CD8-positive, alpha-beta memory T cell (primary cell): ENCODE measurements at regions not wholly inside any gene's neighbourhood (a gene's known extent, or its start where the extent isn't known, plus 50 kb on each side); places are given as distances from the start of the nearest gene placed in this dataset.
A peak's percentile ranks its signal among the peaks of the same experiment; 100 is the strongest.

Experiments used
- CTCF ChIA-PET: fragments of 350-600 bp; sonication (Branson Sonifier 250); formaldehyde crosslinking; loops from one replicate; lab custom pipeline; 2021; ENCODE audit warnings: antibody characterized with exemption; lab: Charles Lee
- POLR2A ChIA-PET: fragments of 350-600 bp; sonication (Branson Sonifier 250); formaldehyde crosslinking; loops from one replicate; lab custom pipeline; 2021; ENCODE audit warnings: antibody characterized with exemption; lab: Charles Lee
- DNase-seq, 5 donors: peaks; one replicate each; pipeline versions ENCODE4 v3.0.0 to v3.0.0-alpha.2; 2020 to 2022; ENCODE audit warnings: mixed read lengths in 1 of 5
- H3K27ac ChIP-seq: one replicate; pipeline ENCODE4 v1.7.0; 2013; ENCODE audit warnings: low read depth, mild to moderate bottlenecking, low read length, moderate library complexity
- H3K27me3 ChIP-seq: 2 replicates; pipeline ENCODE4 v1.7.0; 2013; ENCODE audit warnings: low read length, mild to moderate bottlenecking; ENCODE audit not compliant: insufficient read depth, poor library complexity, severe bottlenecking
- H3K36me3 ChIP-seq: 2 replicates; pipeline ENCODE4 v1.7.0; 2013; ENCODE audit warnings: mild to moderate bottlenecking, low read length, moderate library complexity; ENCODE audit not compliant: insufficient read depth
- H3K4me1 ChIP-seq: 2 replicates; pipeline ENCODE4 v1.7.0; 2013; ENCODE audit warnings: mild to moderate bottlenecking, low read length, moderate library complexity; ENCODE audit not compliant: insufficient read depth
- H3K4me3 ChIP-seq: 2 replicates; pipeline ENCODE4 v1.7.0; 2013; ENCODE audit warnings: mild to moderate bottlenecking, low read length
- H3K9me3 ChIP-seq: 2 replicates; pipeline ENCODE4 v1.7.0; 2013; ENCODE audit warnings: mild to moderate bottlenecking, low read length
- H3K27ac Mint-ChIP-seq, 8 donors: one replicate each; pipeline ENCODE4 v1.8.0; 2020 to 2021; ENCODE audit warnings: mixed read lengths in 8 of 8, mild to moderate bottlenecking in 6 of 8, inconsistent platforms in 3 of 8, moderate library complexity in 3 of 8
- H3K27me3 Mint-ChIP-seq, 2 donors: one replicate each; pipeline ENCODE4 v1.8.0; 2020 to 2021; ENCODE audit warnings: mixed read lengths in 2 of 2, mild to moderate bottlenecking in 1 of 2, moderate library complexity in 1 of 2
- H3K36me3 Mint-ChIP-seq, 3 donors: one replicate each; pipeline ENCODE4 v1.8.0; 2020 to 2021; ENCODE audit warnings: mixed read lengths in 3 of 3, inconsistent platforms in 1 of 3, mild to moderate bottlenecking in 1 of 3
- H3K4me1 Mint-ChIP-seq, 3 donors: one replicate each; pipeline ENCODE4 v1.8.0; 2020 to 2021; ENCODE audit warnings: mixed read lengths in 3 of 3, inconsistent platforms in 1 of 3, mild to moderate bottlenecking in 1 of 3
- H3K4me3 Mint-ChIP-seq, 7 donors: one replicate each; pipeline ENCODE4 v1.8.0; 2020 to 2021; ENCODE audit warnings: mixed read lengths in 7 of 7, mild to moderate bottlenecking in 6 of 7, moderate library complexity in 4 of 7, inconsistent platforms in 2 of 7
- H3K9me3 Mint-ChIP-seq, 5 donors: one replicate each; pipeline ENCODE4 v1.8.0; 2020 to 2022; ENCODE audit warnings: mixed read lengths in 5 of 5, mild to moderate bottlenecking in 3 of 5, moderate library complexity in 2 of 5, inconsistent platforms in 1 of 5

- Mint-ChIP-seq H3K36me3 (no peaks in the 10 kb centered on the region), H3K27ac (peak overlapping the region in 2 of 8 donors; percentile 8 to 20), H3K27me3 (peaks cover 0 to 1% of the 10 kb centered on the region in 2 donors), H3K9me3 (no peaks in the 10 kb centered on the region), H3K4me3 (peak overlapping the region; percentile 18 to 84 (median 80)), H3K4me1 (peaks cover 25 to 35% (median 32%) of the 10 kb centered on the region in 3 donors)
- ChIA-PET POLR2A (interaction anchor here (1.3 to 1.6 kb wide), 3 partner anchors 72 to 248 kb away, joined by 3 to 6 read pairs (median 4); no protein-coding TSS in a partner anchor), CTCF (interaction anchor here (0.7 to 6.5 kb wide), 34 partner anchors 9 to 356 kb away, joined by 3 to 118 read pairs (median 4); no protein-coding TSS in a partner anchor)
- Histone ChIP-seq H3K9me3 (no peaks in the 10 kb centered on the region), H3K4me1 (peaks cover 9% of the 10 kb centered on the region), H3K36me3 (no peaks in the 10 kb centered on the region), H3K27ac (no peak overlapping the region), H3K4me3 (no peak overlapping the region), H3K27me3 (no peaks in the 10 kb centered on the region)
- DNase-seq = peak; percentile 40 to 78 (median 46)
These were observed 122.6 kb upstream of the IFNGR1 start for GRCh38 chr6:137341681-137342195.

- Histone ChIP-seq H3K4me1 (peaks cover 9% of the 10 kb centered on the region), H3K27me3 (no peaks in the 10 kb centered on the region), H3K36me3 (no peaks in the 10 kb centered on the region), H3K4me3 (no peak overlapping the region), H3K27ac (no peak overlapping the region), H3K9me3 (no peaks in the 10 kb centered on the region)
- POLR2A ChIA-PET = no interaction called here
- no peak for DNase-seq
- CTCF ChIA-PET = interaction anchor here (2.5 kb wide), 1 partner anchor 76 kb away, joined by 14 read pairs; no protein-coding TSS in a partner anchor
- H3K4me3 Mint-ChIP-seq = no peak overlapping the region
- no peaks in the 10 kb centered on the region for H3K9me3 Mint-ChIP-seq
- H3K27ac Mint-ChIP-seq = peak overlapping the region in 1 of 8 donors; percentile 8
- H3K36me3 Mint-ChIP-seq = peaks cover 0 to 6% (median 0%) of the 10 kb centered on the region in 3 donors
- H3K27me3 Mint-ChIP-seq = peaks cover 0 to 15% of the 10 kb centered on the region in 2 donors
- peaks cover 23 to 35% (median 32%) of the 10 kb centered on the region in 3 donors for H3K4me1 Mint-ChIP-seq
These were observed 120.9 kb upstream of the IFNGR1 start for GRCh38 chr6:137339929-137340559.

GRCh38 chr6:137334884-137335283 lies 115.7 kb upstream of the IFNGR1 start:
- Mint-ChIP-seq H3K27me3 (peaks cover 7 to 36% of the 10 kb centered on the region in 2 donors), H3K4me1 (no peaks in the 10 kb centered on the region), H3K27ac (no peak overlapping the region), H3K4me3 (no peak overlapping the region), H3K9me3 (no peaks in the 10 kb centered on the region), H3K36me3 (peaks cover 0 to 9% (median 0%) of the 10 kb centered on the region in 3 donors)
- CTCF ChIA-PET = interaction anchor here (1.1 kb wide), 1 partner anchor 80 kb away, joined by 3 read pairs; no protein-coding TSS in a partner anchor
- Histone ChIP-seq H3K4me3 (no peak overlapping the region), H3K36me3 (no peaks in the 10 kb centered on the region), H3K9me3 (no peaks in the 10 kb centered on the region), H3K27me3 (no peaks in the 10 kb centered on the region), H3K27ac (no peak overlapping the region), H3K4me1 (no peaks in the 10 kb centered on the region)
- POLR2A ChIA-PET = no interaction called here
- no peak for DNase-seq

GRCh38 chr6:137334094-137334493 lies 114.9 kb upstream of the IFNGR1 start:
- no peak for DNase-seq
- no peak overlapping the region for H3K27ac Mint-ChIP-seq
- no peaks in the 10 kb centered on the region for H3K9me3 Mint-ChIP-seq
- POLR2A ChIA-PET = no interaction called here
- Histone ChIP-seq H3K27me3 (no peaks in the 10 kb centered on the region), H3K27ac (no peak overlapping the region), H3K4me3 (no peak overlapping the region), H3K9me3 (no peaks in the 10 kb centered on the region), H3K36me3 (no peaks in the 10 kb centered on the region), H3K4me1 (no peaks in the 10 kb centered on the region)
- CTCF ChIA-PET = no interaction called here
- H3K36me3 Mint-ChIP-seq = peaks cover 0 to 9% (median 0%) of the 10 kb centered on the region in 3 donors
- H3K4me1 Mint-ChIP-seq = no peaks in the 10 kb centered on the region
- peaks cover 11 to 36% of the 10 kb centered on the region in 2 donors for H3K27me3 Mint-ChIP-seq
- no peak overlapping the region for H3K4me3 Mint-ChIP-seq

GRCh38 chr6:137332637-137333280 lies 113.6 kb upstream of the IFNGR1 start:
- no peaks in the 10 kb centered on the region for H3K9me3 ChIP-seq
- H3K27ac ChIP-seq = no peak overlapping the region
- Mint-ChIP-seq H3K36me3 (peaks cover 0 to 9% (median 0%) of the 10 kb centered on the region in 3 donors), H3K27me3 (peaks cover 12 to 36% of the 10 kb centered on the region in 2 donors), H3K9me3 (no peaks in the 10 kb centered on the region), H3K4me1 (no peaks in the 10 kb centered on the region), H3K27ac (no peak overlapping the region), H3K4me3 (no peak overlapping the region)
- H3K4me3 ChIP-seq = no peak overlapping the region
- no peaks in the 10 kb centered on the region for H3K36me3 ChIP-seq
- no peaks in the 10 kb centered on the region for H3K27me3 ChIP-seq
- no peak for DNase-seq
- ChIA-PET CTCF (no interaction called here), POLR2A (no interaction called here)
- no peaks in the 10 kb centered on the region for H3K4me1 ChIP-seq

- H3K27ac ChIP-seq = no peak overlapping the region
- no peak for DNase-seq
- H3K9me3 Mint-ChIP-seq = no peaks in the 10 kb centered on the region
- no peaks in the 10 kb centered on the region for H3K4me1 ChIP-seq
- CTCF ChIA-PET = interaction anchor here (1.6 kb wide), 1 partner anchor 9 kb away, joined by 3 read pairs; no protein-coding TSS in a partner anchor
- no peaks in the 10 kb centered on the region for H3K9me3 ChIP-seq
- H3K27ac Mint-ChIP-seq = no peak overlapping the region
- H3K36me3 ChIP-seq = no peaks in the 10 kb centered on the region
- H3K27me3 ChIP-seq = no peaks in the 10 kb centered on the region
- H3K27me3 Mint-ChIP-seq = peaks cover 1 to 8% of the 10 kb centered on the region in 2 donors
- H3K36me3 Mint-ChIP-seq = peaks cover 0 to 4% (median 0%) of the 10 kb centered on the region in 3 donors
- H3K4me3 ChIP-seq = no peak overlapping the region
- POLR2A ChIA-PET = no interaction called here
- no peaks in the 10 kb centered on the region for H3K4me1 Mint-ChIP-seq
- no peak overlapping the region for H3K4me3 Mint-ChIP-seq
These were observed 104.7 kb upstream of the IFNGR1 start for GRCh38 chr6:137323860-137324259.

- Mint-ChIP-seq H3K9me3 (no peaks in the 10 kb centered on the region), H3K27ac (no peak overlapping the region), H3K36me3 (peaks cover 0 to 3% (median 0%) of the 10 kb centered on the region in 3 donors), H3K27me3 (peaks cover 0 to 8% of the 10 kb centered on the region in 2 donors), H3K4me1 (no peaks in the 10 kb centered on the region), H3K4me3 (no peak overlapping the region)
- no peak for DNase-seq
- Histone ChIP-seq H3K27me3 (no peaks in the 10 kb centered on the region), H3K9me3 (no peaks in the 10 kb centered on the region), H3K27ac (no peak overlapping the region), H3K4me3 (no peak overlapping the region), H3K36me3 (no peaks in the 10 kb centered on the region), H3K4me1 (no peaks in the 10 kb centered on the region)
- ChIA-PET CTCF (interaction anchor here (0.8 to 1.4 kb wide), 2 partner anchors 226 to 373 kb away, joined by 3 to 4 read pairs; no protein-coding TSS in a partner anchor), POLR2A (no interaction called here)
These were observed 101.1 kb upstream of the IFNGR1 start for GRCh38 chr6:137320271-137320670.

GRCh38 chr6:137316626-137317025 lies 97.4 kb upstream of the IFNGR1 start:
- Mint-ChIP-seq H3K4me1 (peaks cover 0 to 6% (median 4%) of the 10 kb centered on the region in 3 donors), H3K4me3 (no peak overlapping the region), H3K9me3 (no peaks in the 10 kb centered on the region), H3K27me3 (peaks cover 4 to 8% of the 10 kb centered on the region in 2 donors), H3K36me3 (no peaks in the 10 kb centered on the region), H3K27ac (no peak overlapping the region)
- no peaks in the 10 kb centered on the region for H3K4me1 ChIP-seq
- no peaks in the 10 kb centered on the region for H3K27me3 ChIP-seq
- H3K4me3 ChIP-seq = no peak overlapping the region
- H3K9me3 ChIP-seq = no peaks in the 10 kb centered on the region
- DNase-seq = no peak
- H3K27ac ChIP-seq = no peak overlapping the region
- ChIA-PET POLR2A (no interaction called here), CTCF (no interaction called here)
- H3K36me3 ChIP-seq = no peaks in the 10 kb centered on the region
